ENCODE measurements at regions not wholly inside any gene's neighbourhood (a gene's known extent, or its start where the extent isn't known, plus 50 kb on each side); places are given as distances from the start of the nearest gene placed in this dataset.

- H3K4me3 ChIP-seq (ENCODE audit: low read depth, low read length) = no peak overlapping the region
- in situ Hi-C loops (cut with HindIII; ENCODE audit: low sequenced_read_pairs) = no loop called here
- TF ChIP-seq CTCF (IDR thresholded peaks at IDR 0.05; ENCODE audit: low read depth, low read length) = no peak
- DNase-seq (ENCODE audit: low read depth, low spot score) = no peak
Measured at GRCh38 chr2:122136056-122136455, 380.6 kb downstream of the TSN start.

DNA sequence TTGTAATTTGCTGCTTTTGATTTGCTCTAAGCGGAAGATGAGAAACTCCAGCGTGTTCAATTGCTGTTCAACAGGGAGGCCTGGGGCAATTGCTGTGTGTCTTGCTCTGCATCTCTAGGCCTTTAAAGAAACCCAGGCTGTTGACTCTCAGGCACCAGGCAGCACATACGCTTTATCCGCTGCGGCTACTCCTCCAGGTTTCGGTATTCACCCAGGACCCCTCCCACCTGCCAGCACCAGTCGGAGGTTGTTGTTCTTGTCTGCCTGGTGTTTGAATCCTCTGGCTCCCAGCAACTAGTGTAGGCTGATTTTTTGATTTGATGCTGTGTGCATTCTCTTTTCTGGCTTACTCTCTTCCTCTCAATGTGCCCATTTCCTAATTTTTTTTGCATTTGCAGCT, 383.1 kb downstream of the TSN start:
- no peak for TF ChIP-seq CTCF (IDR thresholded peaks at IDR 0.05; ENCODE audit: low read depth, low read length)
- no peak for DNase-seq (ENCODE audit: low read depth, low spot score)
- no peak overlapping the region for H3K4me3 ChIP-seq (ENCODE audit: low read depth, low read length)
- in situ Hi-C loops (cut with HindIII; ENCODE audit: low sequenced_read_pairs) = no loop called here

GRCh38 chr2:122139739-122140420, 384.4 kb downstream of the TSN start:
- no peak for TF ChIP-seq CTCF (IDR thresholded peaks at IDR 0.05; ENCODE audit: low read depth, low read length)

DNA sequence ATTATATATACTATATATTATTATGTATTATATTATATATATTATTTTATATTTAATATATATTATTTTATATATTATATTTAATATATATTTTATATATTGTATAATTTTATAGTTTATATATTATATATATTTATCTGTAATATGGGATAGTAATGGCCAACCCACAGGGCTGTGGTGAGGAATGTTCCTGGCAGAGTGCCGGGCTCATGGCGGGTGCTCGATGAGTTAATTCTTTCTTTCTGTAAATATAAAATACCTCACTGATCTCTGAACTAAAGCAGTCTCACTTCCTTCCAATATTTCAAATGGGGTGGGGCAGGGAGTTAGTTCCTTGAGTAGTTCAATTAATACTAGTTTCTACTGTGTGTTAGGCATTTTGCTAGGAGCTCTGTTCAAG, 389.4 kb downstream of the TSN start:
- in situ Hi-C loops (cut with HindIII; ENCODE audit: low sequenced_read_pairs) = no loop called here
- TF ChIP-seq CTCF (IDR thresholded peaks at IDR 0.05; ENCODE audit: low read depth, low read length) = no peak
- no peak for DNase-seq (ENCODE audit: low read depth, low spot score)
- no peak overlapping the region for H3K4me3 ChIP-seq (ENCODE audit: low read depth, low read length)

More at GRCh38 chr2:122139739-122140420, 384.4 kb downstream of the TSN start:
- DNase-seq (ENCODE audit: low read depth, low spot score) = no peak
- H3K4me3 ChIP-seq (ENCODE audit: low read depth, low read length) = no peak overlapping the region
- in situ Hi-C loops (cut with HindIII; ENCODE audit: low sequenced_read_pairs) = no loop called here

DNA sequence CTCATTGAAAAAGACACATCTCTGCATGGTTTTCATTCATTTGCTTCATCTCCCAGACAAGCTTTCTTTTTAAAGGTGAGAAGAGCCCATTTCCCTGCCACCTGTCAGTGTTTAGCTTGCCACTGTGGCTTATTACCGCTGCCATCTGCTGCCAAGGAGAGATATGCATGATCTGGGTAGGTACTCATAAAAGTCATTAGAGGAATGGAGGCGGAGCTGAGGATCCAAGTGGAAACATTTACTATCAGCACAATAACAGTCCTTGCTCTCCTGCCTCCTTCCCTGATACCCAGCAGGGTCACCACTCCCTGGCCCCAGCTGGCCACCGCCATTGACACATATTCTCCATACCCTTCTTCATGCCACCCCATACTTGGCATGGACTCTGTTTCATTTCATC, 390.4 kb downstream of the TSN start:
- no peak overlapping the region for H3K4me3 ChIP-seq (ENCODE audit: low read depth, low read length)
- in situ Hi-C loops (cut with HindIII; ENCODE audit: low sequenced_read_pairs) = no loop called here
- no peak for DNase-seq (ENCODE audit: low read depth, low spot score)
- no peak for TF ChIP-seq CTCF (IDR thresholded peaks at IDR 0.05; ENCODE audit: low read depth, low read length)

DNA sequence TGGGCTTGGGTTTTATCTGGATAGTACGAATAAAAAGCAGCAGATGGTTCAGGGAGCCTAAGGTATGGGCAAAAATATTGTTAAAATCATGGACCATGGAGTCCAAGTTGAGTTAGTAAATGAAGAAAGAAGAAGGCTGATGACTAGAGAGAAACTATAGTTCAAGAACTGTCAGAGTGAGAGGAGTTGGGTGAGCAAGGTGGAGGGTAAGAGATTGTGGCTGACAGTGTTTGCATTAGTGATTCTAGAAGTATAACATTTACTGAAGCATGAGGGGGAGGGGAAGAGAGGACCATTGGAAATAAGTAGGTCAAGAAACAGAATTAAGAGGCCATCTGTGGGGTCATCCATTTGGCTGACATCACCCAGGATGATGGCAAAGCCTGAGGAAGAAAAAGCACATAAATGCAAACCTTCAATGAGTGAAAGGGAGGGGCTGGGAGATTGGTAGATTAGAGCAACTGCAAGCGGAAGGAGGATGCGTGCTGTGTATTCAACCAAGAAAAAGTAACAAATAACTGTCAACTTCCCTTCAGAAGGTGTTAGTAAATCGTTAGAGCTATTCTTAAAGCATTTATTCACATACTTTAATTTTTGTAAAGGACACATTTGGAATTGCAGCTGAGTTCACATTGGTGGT, 392.8 kb downstream of the TSN start:
- in situ Hi-C loops (cut with HindIII; ENCODE audit: low sequenced_read_pairs) = no loop called here
- DNase-seq (ENCODE audit: low read depth, low spot score) = no peak
- TF ChIP-seq CTCF (IDR thresholded peaks at IDR 0.05; ENCODE audit: low read depth, low read length) = no peak

More for the DNA sequence above, 392.8 kb downstream of the TSN start:
- no peak overlapping the region for H3K4me3 ChIP-seq (ENCODE audit: low read depth, low read length)

Measured in astrocyte of the spinal cord (primary cell).